OCI-LY1 (cell line): ENCODE measurements at regions not wholly inside any gene's neighbourhood (a gene's known extent, or its start where the extent isn't known, plus 50 kb on each side); places are given as distances from the start of the nearest gene placed in this dataset.

Source experiments
- H2AFZ ChIP-seq: fragments of 200-600 bp; sonication (generic), shearing (Covaris generic); 2 replicates; pipeline ENCODE4 v1.6.0; 2014; ENCODE audit warnings: antibody characterized with exemption, mild to moderate bottlenecking, low read length
- H3F3A ChIP-seq: fragments of 200-600 bp; sonication (generic), shearing (Covaris generic); 2 replicates; pipeline ENCODE4 v1.6.0; 2014; ENCODE audit warnings: mild to moderate bottlenecking, antibody characterized with exemption, low read length, moderate library complexity; ENCODE audit not compliant: insufficient read depth
- H3K27ac ChIP-seq: fragments of 200-600 bp; sonication (generic); 2 replicates; pipeline ENCODE4 v1.5.1; 2014; ENCODE audit warnings: low read length, mixed run types, mild to moderate bottlenecking, low read depth; ENCODE audit not compliant: poor library complexity, severe bottlenecking
- H3K27me3 ChIP-seq: fragments of 200-600 bp; sonication (generic); 2 replicates; pipeline ENCODE4 v1.6.0; 2014; ENCODE audit warnings: antibody characterized with exemption, mild to moderate bottlenecking, low read length, moderate library complexity; ENCODE audit not compliant: insufficient read depth
- H3K36me3 ChIP-seq: fragments of 200-600 bp; sonication (generic); 2 replicates; pipeline ENCODE4 v1.6.1; 2014; ENCODE audit warnings: mild to moderate bottlenecking, antibody characterized with exemption, low read length, moderate library complexity, mixed read lengths; ENCODE audit not compliant: insufficient read depth
- H3K4me1 ChIP-seq: fragments of 200-600 bp; sonication (generic); 2 replicates; pipeline ENCODE4 v1.5.1; 2014; ENCODE audit warnings: mild to moderate bottlenecking, low read length, moderate library complexity; ENCODE audit not compliant: insufficient read depth, severe bottlenecking
- H3K4me2 ChIP-seq: fragments of 200-600 bp; sonication (generic), shearing (Covaris generic); 2 replicates; pipeline ENCODE4 v1.6.1; 2014; ENCODE audit warnings: low read length
- H3K4me3 ChIP-seq: fragments of 200-600 bp; sonication (generic); 2 replicates; pipeline ENCODE4 v1.5.1; 2014; ENCODE audit warnings: low read length, low read depth, mild to moderate bottlenecking, mixed read lengths; ENCODE audit not compliant: poor library complexity, severe bottlenecking
- H3K79me2 ChIP-seq: fragments of 200-600 bp; shearing (Covaris generic); 2 replicates; pipeline ENCODE4 v1.6.1; 2016; ENCODE audit warnings: mixed run types, low read length, mixed read lengths; ENCODE audit not compliant: insufficient read depth
- H3K9ac ChIP-seq: fragments of 200-600 bp; sonication (generic), shearing (Covaris generic); 2 replicates; pipeline ENCODE4 v1.6.1; 2014; ENCODE audit warnings: mild to moderate bottlenecking, low read length, mixed read lengths
- H3K9me2 ChIP-seq: fragments of 200-600 bp; sonication (generic), shearing (Covaris generic); 2 replicates; pipeline ENCODE4 v1.6.1; 2014; ENCODE audit warnings: low read depth, mild to moderate bottlenecking, low read length, mixed read lengths
- H3K9me3 ChIP-seq: fragments of 200-600 bp; shearing (Covaris generic); 2 replicates; pipeline ENCODE4 v1.6.1; 2014; ENCODE audit warnings: low read length, mixed read lengths
- H4K20me1 ChIP-seq: fragments of 200-600 bp; sonication (generic), shearing (Covaris generic); 2 replicates; pipeline ENCODE4 v1.6.0; 2016; ENCODE audit warnings: mild to moderate bottlenecking, low read length; ENCODE audit not compliant: insufficient read depth
- CTCF ChIP-seq: fragments of 200-600 bp; sonication (generic), shearing (Covaris generic); IDR thresholded peaks from 2 replicates; pipeline ENCODE4 v1.5.1; 2017; ENCODE audit warnings: mild to moderate bottlenecking, antibody characterized with exemption, low read length, moderate library complexity, mixed read lengths
- EZH2 ChIP-seq: fragments of 200-600 bp; sonication (generic), shearing (Covaris generic); IDR thresholded peaks from 2 replicates; pipeline ENCODE4 v1.8.0; 2017; ENCODE audit warnings: borderline replicate concordance, mixed run types, mild to moderate bottlenecking, antibody characterized with exemption, low read length, moderate library complexity, mixed read lengths

DNA sequence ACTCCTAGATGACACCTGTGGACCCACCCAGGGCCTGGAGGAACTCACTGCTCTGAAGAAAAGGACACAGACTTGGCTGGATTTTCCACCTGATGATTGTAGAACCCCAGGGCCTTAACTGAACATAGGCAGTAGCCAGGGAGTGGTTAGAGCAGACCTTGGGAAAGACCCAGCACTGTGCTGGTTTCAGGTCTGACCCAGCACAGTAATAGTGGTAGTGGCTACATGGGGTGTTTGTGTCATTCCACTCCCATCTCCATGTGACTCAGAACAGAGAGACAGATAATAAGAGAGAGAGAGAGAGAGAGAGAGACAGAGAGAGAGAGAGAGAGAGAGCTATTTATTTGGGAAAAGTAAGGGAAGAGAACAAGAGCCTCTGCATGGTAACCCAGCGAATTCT lies 239.1 kb upstream of the MEOX2 start:
- H3K79me2 ChIP-seq: no peaks in the 10 kb centered on the region
- no peak overlapping the region for H3K4me3 ChIP-seq
- H4K20me1 ChIP-seq: no peaks in the 10 kb centered on the region
- no peak overlapping the region for H3K9ac ChIP-seq
- H3K36me3 ChIP-seq: no peaks in the 10 kb centered on the region
- H2AFZ ChIP-seq: no peak overlapping the region
- H3K4me2 ChIP-seq: no peak overlapping the region
- H3K27ac ChIP-seq: no peak overlapping the region
- TF ChIP-seq EZH2 (no peak), CTCF (no peak)
- H3K9me2 ChIP-seq: no peaks in the 10 kb centered on the region
- H3K4me1 ChIP-seq: no peaks in the 10 kb centered on the region
- H3K9me3 ChIP-seq: no peaks in the 10 kb centered on the region
- H3K27me3 ChIP-seq: no peaks in the 10 kb centered on the region
- no peaks in the 10 kb centered on the region for H3F3A ChIP-seq

- H3K27ac ChIP-seq: no peak overlapping the region
- no peak overlapping the region for H3K4me2 ChIP-seq
- H2AFZ ChIP-seq: no peak overlapping the region
- H3K79me2 ChIP-seq: no peaks in the 10 kb centered on the region
- TF ChIP-seq EZH2 (no peak), CTCF (no peak)
- no peaks in the 10 kb centered on the region for H3K27me3 ChIP-seq
- H3K36me3 ChIP-seq: no peaks in the 10 kb centered on the region
- no peak overlapping the region for H3K9ac ChIP-seq
- H4K20me1 ChIP-seq: no peaks in the 10 kb centered on the region
- no peaks in the 10 kb centered on the region for H3F3A ChIP-seq
- no peaks in the 10 kb centered on the region for H3K4me1 ChIP-seq
- H3K9me2 ChIP-seq: no peaks in the 10 kb centered on the region
- H3K4me3 ChIP-seq: no peak overlapping the region
- no peaks in the 10 kb centered on the region for H3K9me3 ChIP-seq
These were observed 238.4 kb upstream of the MEOX2 start for GRCh38 chr7:15924910-15925309.

DNA sequence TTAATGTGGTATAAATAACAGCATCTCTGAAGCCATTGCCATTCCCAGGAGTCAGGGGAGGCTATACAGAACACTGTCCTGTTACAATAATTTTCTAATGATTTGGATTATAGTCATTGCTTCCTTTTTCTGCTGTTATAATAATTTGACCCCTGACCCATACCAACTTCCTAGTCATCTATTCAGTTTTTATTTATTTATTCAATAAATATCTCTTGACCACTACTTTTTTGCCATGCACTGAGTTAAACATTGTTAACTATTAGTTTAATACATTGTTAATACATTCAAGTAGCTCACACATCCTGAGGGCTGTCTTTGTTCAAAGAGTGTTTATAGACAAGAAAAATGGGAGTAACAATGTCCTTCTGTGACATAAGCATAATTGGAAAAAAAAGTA lies 235.5 kb upstream of the MEOX2 start:
- no peaks in the 10 kb centered on the region for H3K9me3 ChIP-seq

More for the DNA sequence above, 235.5 kb upstream of the MEOX2 start:
- no peak overlapping the region for H2AFZ ChIP-seq
- no peaks in the 10 kb centered on the region for H3K36me3 ChIP-seq
- H3K9ac ChIP-seq: no peak overlapping the region
- no peak overlapping the region for H3K4me3 ChIP-seq
- H3K4me2 ChIP-seq: no peak overlapping the region
- H3K4me1 ChIP-seq: no peaks in the 10 kb centered on the region
- H3K27me3 ChIP-seq: no peaks in the 10 kb centered on the region
- H3K79me2 ChIP-seq: no peaks in the 10 kb centered on the region
- TF ChIP-seq EZH2 (no peak), CTCF (no peak)
- H4K20me1 ChIP-seq: no peaks in the 10 kb centered on the region
- no peak overlapping the region for H3K27ac ChIP-seq
- no peaks in the 10 kb centered on the region for H3F3A ChIP-seq
- H3K9me2 ChIP-seq: no peaks in the 10 kb centered on the region
